ENCODE measurements at regions not wholly inside any gene's neighbourhood (a gene's known extent, or its start where the extent isn't known, plus 50 kb on each side); places are given as distances from the start of the nearest gene placed in this dataset.

DNA sequence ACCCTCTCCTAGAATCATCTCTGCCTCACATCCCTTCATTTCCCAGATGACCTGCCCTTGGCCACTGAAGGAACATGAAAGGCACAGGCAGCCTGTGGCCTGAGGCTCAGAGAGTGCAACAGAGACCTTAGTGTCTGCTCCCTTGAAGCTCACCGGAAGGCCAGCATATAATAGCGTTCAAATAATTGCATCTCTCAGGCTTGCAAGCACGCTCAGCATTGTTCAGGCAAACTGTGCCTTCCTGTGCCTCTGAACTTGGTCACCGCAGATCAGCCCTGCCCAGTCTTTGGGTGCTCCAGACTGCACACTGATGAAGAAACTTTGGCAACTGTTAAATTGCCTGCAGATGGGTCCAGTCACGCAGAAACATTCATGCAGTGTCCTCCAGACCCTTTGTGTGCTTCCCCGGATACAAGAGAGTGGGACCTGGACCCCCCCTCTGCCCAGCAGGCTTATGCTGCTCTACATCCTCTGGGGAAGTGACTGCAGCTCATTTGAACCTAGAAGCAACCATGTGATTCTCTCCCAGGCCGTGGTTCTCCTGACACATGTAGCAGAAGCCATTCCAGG, 216.0 kb upstream of the ANKRD55 start:
- Histone ChIP-seq H3K4me3 (ENCODE audit: low read length, poor library complexity, severe bottlenecking) (no peak overlapping the region), H3F3A (ENCODE audit: low read depth) (no peaks in the 10 kb centered on the region), H3K4me2 (ENCODE audit: low read depth, low read length, poor library complexity, severe bottlenecking) (no peak overlapping the region), H2AFZ (ENCODE audit: low read length) (no peak overlapping the region), H3K9ac (ENCODE audit: low read depth, low read length, poor library complexity, severe bottlenecking) (no peak overlapping the region), H3K27me3 (ENCODE audit: insufficient read depth, low read length, poor library complexity, severe bottlenecking) (no peaks in the 10 kb centered on the region), H3K4me1 (ENCODE audit: insufficient read depth, low read length, poor library complexity, severe bottlenecking) (no peaks in the 10 kb centered on the region), H3K36me3 (ENCODE audit: insufficient read depth, low read length) (no peaks in the 10 kb centered on the region), H3K9me3 (ENCODE audit: insufficient read depth, low read depth, low read length) (no peaks in the 10 kb centered on the region), H3K9me2 (replicated peaks; ENCODE audit: low read depth, low read length) (no peaks in the 10 kb centered on the region), H4K20me1 (ENCODE audit: insufficient read depth, low read length, poor library complexity, severe bottlenecking) (no peaks in the 10 kb centered on the region), H3K79me2 (ENCODE audit: insufficient read depth, low read length) (no peaks in the 10 kb centered on the region)
- no peak for TF ChIP-seq CTCF (conservative IDR thresholded peaks at IDR 0.05; ENCODE audit: low read length)
- no peak for TF ChIP-seq EZH2phosphoT487 (IDR thresholded peaks at IDR 0.05; ENCODE audit: borderline replicate concordance)

DNA sequence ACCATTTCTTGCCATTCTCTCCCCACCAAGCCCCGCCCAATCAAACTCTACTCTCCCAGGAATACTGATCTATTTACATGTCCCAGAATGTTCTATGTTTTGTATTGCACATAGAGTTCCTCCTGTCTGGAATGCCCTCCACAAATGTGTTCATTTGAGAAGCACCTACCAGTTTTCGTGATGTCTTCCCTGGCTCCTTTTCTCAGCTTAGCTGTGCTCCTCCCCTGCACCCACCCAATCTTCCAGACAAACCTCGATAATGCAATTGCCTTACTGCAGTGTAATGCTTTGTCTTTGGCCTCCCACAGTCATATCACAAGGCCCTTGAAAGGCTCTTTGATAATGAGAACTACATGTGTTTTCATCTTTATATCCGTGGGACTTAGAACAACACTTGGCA, 214.5 kb upstream of the ANKRD55 start:
- no peaks in the 10 kb centered on the region for H3F3A ChIP-seq (ENCODE audit: low read depth)
- no peaks in the 10 kb centered on the region for H4K20me1 ChIP-seq (ENCODE audit: insufficient read depth, low read length, poor library complexity, severe bottlenecking)
- H3K36me3 ChIP-seq (ENCODE audit: insufficient read depth, low read length), result no peaks in the 10 kb centered on the region
- no peak overlapping the region for H3K4me2 ChIP-seq (ENCODE audit: low read depth, low read length, poor library complexity, severe bottlenecking)
- H3K4me1 ChIP-seq (ENCODE audit: insufficient read depth, low read length, poor library complexity, severe bottlenecking), result no peaks in the 10 kb centered on the region
- H3K9me2 ChIP-seq (replicated peaks; ENCODE audit: low read depth, low read length), result no peaks in the 10 kb centered on the region
- H3K4me3 ChIP-seq (ENCODE audit: low read length, poor library complexity, severe bottlenecking), result no peak overlapping the region
- no peaks in the 10 kb centered on the region for H3K79me2 ChIP-seq (ENCODE audit: insufficient read depth, low read length)
- H3K9me3 ChIP-seq (ENCODE audit: insufficient read depth, low read depth, low read length), result no peaks in the 10 kb centered on the region
- H3K27me3 ChIP-seq (ENCODE audit: insufficient read depth, low read length, poor library complexity, severe bottlenecking), result no peaks in the 10 kb centered on the region
- TF ChIP-seq EZH2phosphoT487 (IDR thresholded peaks at IDR 0.05; ENCODE audit: borderline replicate concordance) (no peak), CTCF (conservative IDR thresholded peaks at IDR 0.05; ENCODE audit: low read length) (no peak)
- H3K9ac ChIP-seq (ENCODE audit: low read depth, low read length, poor library complexity, severe bottlenecking), result no peak overlapping the region
- no peak overlapping the region for H2AFZ ChIP-seq (ENCODE audit: low read length)

GRCh38 chr5:56447232-56447631, 214.1 kb upstream of the ANKRD55 start:
- Histone ChIP-seq H3K4me2 (ENCODE audit: low read depth, low read length, poor library complexity, severe bottlenecking) (no peak overlapping the region), H3K4me1 (ENCODE audit: insufficient read depth, low read length, poor library complexity, severe bottlenecking) (no peaks in the 10 kb centered on the region), H3F3A (ENCODE audit: low read depth) (no peaks in the 10 kb centered on the region), H3K36me3 (ENCODE audit: insufficient read depth, low read length) (no peaks in the 10 kb centered on the region), H3K4me3 (ENCODE audit: low read length, poor library complexity, severe bottlenecking) (no peak overlapping the region), H3K79me2 (ENCODE audit: insufficient read depth, low read length) (no peaks in the 10 kb centered on the region), H2AFZ (ENCODE audit: low read length) (no peak overlapping the region), H4K20me1 (ENCODE audit: insufficient read depth, low read length, poor library complexity, severe bottlenecking) (no peaks in the 10 kb centered on the region), H3K27me3 (ENCODE audit: insufficient read depth, low read length, poor library complexity, severe bottlenecking) (no peaks in the 10 kb centered on the region), H3K9me2 (replicated peaks; ENCODE audit: low read depth, low read length) (no peaks in the 10 kb centered on the region), H3K9ac (ENCODE audit: low read depth, low read length, poor library complexity, severe bottlenecking) (no peak overlapping the region), H3K9me3 (ENCODE audit: insufficient read depth, low read depth, low read length) (no peaks in the 10 kb centered on the region)
- TF ChIP-seq EZH2phosphoT487 (IDR thresholded peaks at IDR 0.05; ENCODE audit: borderline replicate concordance) (no peak), CTCF (conservative IDR thresholded peaks at IDR 0.05; ENCODE audit: low read length) (no peak)

Measured in Loucy (cell line).